PC-9 (cell line): ENCODE measurements at regions not wholly inside any gene's neighbourhood (a gene's known extent, or its start where the extent isn't known, plus 50 kb on each side); places are given as distances from the start of the nearest gene placed in this dataset.

ENCODE experiments used
- EZH2 ChIP-seq: fragments of 200-600 bp; sonication (generic); IDR thresholded peaks from 2 replicates; pipeline ENCODE4 v1.8.0; 2017; ENCODE audit warnings: antibody characterized with exemption, low read depth
- TF ChIP-seq, protein P1 (sequence below): fragments of 200-600 bp; sonication (generic); conservative IDR thresholded peaks from 2 replicates; pipeline ENCODE4 v1.6.1; 2017; ENCODE audit warnings: mixed run types, antibody characterized with exemption, mild to moderate bottlenecking, moderate library complexity

DNA sequence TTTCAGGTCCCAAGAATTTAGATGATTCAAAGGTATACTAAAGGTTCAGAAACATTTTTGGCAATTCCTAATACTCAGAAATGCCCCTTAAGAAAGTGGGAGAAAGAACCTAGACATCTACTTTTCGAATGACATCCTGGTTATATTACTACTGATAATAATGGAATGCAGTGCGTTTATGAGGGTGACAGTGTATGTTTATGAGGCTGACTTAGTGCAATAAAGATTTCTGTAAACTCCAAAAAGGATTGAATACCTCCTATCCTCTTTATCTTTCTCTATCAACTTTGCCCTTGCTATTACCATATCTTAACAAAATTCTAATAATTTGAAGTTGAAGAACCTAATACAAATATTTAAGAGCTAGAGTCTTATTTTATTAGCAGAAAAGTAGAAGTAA, 348.9 kb upstream of the EPHA6 start:
- TF ChIP-seq, protein P1, sequence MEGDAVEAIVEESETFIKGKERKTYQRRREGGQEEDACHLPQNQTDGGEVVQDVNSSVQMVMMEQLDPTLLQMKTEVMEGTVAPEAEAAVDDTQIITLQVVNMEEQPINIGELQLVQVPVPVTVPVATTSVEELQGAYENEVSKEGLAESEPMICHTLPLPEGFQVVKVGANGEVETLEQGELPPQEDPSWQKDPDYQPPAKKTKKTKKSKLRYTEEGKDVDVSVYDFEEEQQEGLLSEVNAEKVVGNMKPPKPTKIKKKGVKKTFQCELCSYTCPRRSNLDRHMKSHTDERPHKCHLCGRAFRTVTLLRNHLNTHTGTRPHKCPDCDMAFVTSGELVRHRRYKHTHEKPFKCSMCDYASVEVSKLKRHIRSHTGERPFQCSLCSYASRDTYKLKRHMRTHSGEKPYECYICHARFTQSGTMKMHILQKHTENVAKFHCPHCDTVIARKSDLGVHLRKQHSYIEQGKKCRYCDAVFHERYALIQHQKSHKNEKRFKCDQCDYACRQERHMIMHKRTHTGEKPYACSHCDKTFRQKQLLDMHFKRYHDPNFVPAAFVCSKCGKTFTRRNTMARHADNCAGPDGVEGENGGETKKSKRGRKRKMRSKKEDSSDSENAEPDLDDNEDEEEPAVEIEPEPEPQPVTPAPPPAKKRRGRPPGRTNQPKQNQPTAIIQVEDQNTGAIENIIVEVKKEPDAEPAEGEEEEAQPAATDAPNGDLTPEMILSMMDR: no peak
- no peak for TF ChIP-seq EZH2
